ENCODE measurements at regions not wholly inside any gene's neighbourhood (a gene's known extent, or its start where the extent isn't known, plus 50 kb on each side); places are given as distances from the start of the nearest gene placed in this dataset.
"Not testable (repeated sequence)": the region's sequence is repeated elsewhere in the genome, so short reads cannot be mapped to it uniquely, and the experiment has no call there.

DNA sequence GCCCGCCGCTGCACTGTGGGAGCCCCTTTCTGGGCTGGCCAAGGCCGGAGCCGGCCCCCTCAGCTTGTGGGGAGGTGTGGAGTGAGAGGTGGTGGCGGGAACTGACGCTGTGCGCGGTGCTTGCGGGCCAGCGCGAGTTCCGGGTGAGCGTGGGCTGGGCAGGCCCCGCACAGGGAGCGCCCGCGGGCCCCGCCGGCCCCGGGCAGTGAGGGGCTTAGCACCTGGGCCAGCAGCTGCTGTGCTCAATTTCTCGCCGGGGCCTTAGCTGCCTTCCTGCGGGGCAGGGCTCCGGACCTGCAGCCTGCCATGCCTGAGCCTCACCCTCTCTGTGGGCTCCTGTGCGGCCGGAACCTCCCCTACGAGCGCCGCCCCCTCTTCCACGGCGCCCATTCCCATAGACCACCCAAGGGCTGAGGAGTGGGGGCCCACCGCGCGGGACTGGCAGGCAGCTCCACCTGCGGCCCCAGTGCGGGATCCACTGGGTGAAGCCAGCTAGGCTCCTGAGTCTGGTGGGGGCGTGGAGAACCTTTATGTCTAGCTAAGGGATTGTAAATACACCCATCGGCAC lies 1062.6 kb downstream of the TDRD15 start:
- TF ChIP-seq ARNT (IDR thresholded peaks at IDR 0.05); L3MBTL2 (conservative IDR thresholded peaks at IDR 0.05); SP1 (IDR thresholded peaks at IDR 0.05); FOXK2 (IDR thresholded peaks at IDR 0.05); NFRKB (IDR thresholded peaks at IDR 0.05); SUZ12 (IDR thresholded peaks at IDR 0.05); ZNF384 (IDR thresholded peaks at IDR 0.05); FOXM1 (IDR thresholded peaks at IDR 0.05; ENCODE audit: borderline replicate concordance); ELF4 (IDR thresholded peaks at IDR 0.05); BHLHE40 (IDR thresholded peaks at IDR 0.05; ENCODE audit: borderline replicate concordance); FOXA1 (IDR thresholded peaks at IDR 0.05); HDGF (IDR thresholded peaks at IDR 0.05; ENCODE audit: borderline replicate concordance); TARDBP (IDR thresholded peaks at IDR 0.05): not testable (repeated sequence)
- TF ChIP-seq, protein P1, sequence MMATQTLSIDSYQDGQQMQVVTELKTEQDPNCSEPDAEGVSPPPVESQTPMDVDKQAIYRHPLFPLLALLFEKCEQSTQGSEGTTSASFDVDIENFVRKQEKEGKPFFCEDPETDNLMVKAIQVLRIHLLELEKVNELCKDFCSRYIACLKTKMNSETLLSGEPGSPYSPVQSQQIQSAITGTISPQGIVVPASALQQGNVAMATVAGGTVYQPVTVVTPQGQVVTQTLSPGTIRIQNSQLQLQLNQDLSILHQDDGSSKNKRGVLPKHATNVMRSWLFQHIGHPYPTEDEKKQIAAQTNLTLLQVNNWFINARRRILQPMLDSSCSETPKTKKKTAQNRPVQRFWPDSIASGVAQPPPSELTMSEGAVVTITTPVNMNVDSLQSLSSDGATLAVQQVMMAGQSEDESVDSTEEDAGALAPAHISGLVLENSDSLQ (IDR thresholded peaks at IDR 0.05), result not testable (repeated sequence)
